ENCODE measurements at regions not wholly inside any gene's neighbourhood (a gene's known extent, or its start where the extent isn't known, plus 50 kb on each side); places are given as distances from the start of the nearest gene placed in this dataset.
"Not testable (repeated sequence)": the region's sequence is repeated elsewhere in the genome, so short reads cannot be mapped to it uniquely, and the experiment has no call there.

DNA sequence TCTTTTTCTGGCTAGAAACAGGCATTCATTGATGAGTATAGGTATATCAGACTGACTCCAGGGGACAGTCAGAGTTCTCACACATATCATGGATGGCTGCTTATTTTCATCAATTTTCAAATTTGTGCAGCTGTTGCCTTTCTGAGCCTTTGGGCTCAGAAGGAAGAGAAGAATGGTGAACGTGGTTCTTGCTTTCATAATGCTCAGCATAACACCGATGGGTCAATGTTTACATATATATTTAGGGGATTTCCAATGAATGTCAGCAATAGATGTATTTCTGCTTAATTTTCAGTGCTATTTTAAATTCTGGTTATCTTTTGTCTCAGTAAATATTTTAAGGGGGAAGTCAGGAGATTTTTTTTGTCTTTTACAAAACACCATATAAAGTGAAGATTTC lies 581.4 kb upstream of the DPPA4 start:
- DNase-seq, result no peak

DNA sequence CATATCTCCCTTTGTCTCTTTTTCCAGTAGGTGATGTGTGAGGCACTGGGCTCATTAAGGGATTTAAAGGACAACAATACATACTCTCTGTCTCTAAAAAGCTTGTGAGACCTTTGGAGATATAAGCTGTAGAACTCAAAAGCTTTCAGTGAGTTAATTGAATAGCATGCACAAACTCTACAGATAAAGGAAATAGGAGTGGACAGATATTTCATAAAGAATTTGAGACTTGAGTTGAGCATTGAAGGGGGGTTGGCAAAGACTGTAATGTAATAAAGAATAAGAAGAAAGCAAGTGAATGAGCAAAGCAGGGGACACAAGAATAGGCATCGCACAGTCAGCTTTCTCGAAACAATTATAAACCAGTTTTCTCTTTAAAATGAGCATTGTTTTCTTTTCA lies 583.4 kb upstream of the DPPA4 start:
- DNase-seq, result no peak

- DNase-seq, result no peak
Measured at GRCh38 chr3:109921509-109921908, 584.2 kb upstream of the DPPA4 start.

- no peak for DNase-seq
Measured at GRCh38 chr3:109922856-109923255, 585.5 kb upstream of the DPPA4 start.

DNA sequence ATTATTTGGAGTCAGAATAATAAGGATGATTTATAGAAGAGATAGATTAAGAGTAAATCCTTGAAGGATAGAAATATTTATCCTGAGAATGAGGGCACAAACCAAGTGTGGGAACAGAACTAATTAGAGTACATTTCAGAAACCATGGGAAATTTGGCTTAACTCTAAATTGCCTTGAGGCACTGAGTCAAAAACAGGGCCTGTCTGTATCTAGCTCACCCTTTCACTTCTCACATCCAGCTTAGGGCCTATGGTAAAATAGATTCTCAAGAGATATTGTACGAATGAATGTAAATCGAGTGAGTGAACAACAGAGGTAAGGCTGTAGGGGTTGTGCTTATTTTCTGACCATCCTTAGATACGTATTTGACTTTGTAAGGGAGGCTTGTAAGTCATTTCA lies 586.1 kb upstream of the DPPA4 start:
- DNase-seq, result no peak

- DNase-seq, result no peak
Measured at GRCh38 chr3:109924196-109924595, 586.9 kb upstream of the DPPA4 start.

DNA sequence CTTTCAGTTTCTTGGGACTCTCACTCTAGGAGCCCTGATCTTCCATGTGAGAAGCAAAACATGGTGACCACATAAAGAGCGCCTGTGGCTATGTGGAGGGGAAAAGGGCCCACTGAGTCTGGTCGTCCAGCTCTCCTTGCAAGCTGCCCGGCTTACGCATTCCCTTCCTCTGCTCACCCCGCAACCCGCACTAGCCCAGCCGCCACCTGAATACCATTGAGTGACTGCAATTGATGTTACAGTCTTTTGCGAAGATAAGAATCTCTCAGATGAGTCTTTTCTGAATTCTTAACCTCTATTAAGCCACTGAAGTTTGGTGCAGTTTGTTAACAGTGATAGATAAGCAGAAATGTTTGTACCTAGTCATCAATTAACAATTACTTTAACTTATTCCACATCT lies 589.0 kb upstream of the DPPA4 start:
- no peak for DNase-seq

GRCh38 chr3:109927161-109927560 lies 589.8 kb upstream of the DPPA4 start:
- no peak for DNase-seq

- DNase-seq, result no peak
Measured at GRCh38 chr3:109927726-109928125, 590.4 kb upstream of the DPPA4 start.

DNA sequence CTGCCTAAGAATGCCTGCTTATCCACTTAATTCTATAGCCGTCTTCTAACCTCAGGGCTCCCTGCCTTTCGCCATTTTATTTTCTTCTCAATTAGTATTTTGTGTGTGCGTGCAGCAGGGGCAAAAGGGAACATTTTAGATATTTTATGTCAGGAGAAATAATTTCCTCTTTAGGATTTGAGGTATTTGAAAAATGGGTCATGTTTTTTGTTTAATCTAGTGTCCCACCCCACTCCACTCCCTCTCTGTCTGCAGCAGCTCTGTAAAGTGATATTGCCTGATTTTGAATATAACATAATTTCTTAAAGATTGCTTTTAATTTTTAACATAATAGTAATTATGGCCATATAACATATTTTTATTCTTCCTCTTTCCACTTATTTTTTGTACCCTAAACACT lies 593.2 kb upstream of the DPPA4 start:
- no peak for DNase-seq

GRCh38 chr3:109933576-109933975 lies 596.2 kb upstream of the DPPA4 start:
- DNase-seq, result no peak

GRCh38 chr3:109939817-109940216 lies 602.5 kb upstream of the DPPA4 start:
- no peak for DNase-seq

GRCh38 chr3:109943181-109943580 lies 605.8 kb upstream of the DPPA4 start:
- no peak for DNase-seq

DNA sequence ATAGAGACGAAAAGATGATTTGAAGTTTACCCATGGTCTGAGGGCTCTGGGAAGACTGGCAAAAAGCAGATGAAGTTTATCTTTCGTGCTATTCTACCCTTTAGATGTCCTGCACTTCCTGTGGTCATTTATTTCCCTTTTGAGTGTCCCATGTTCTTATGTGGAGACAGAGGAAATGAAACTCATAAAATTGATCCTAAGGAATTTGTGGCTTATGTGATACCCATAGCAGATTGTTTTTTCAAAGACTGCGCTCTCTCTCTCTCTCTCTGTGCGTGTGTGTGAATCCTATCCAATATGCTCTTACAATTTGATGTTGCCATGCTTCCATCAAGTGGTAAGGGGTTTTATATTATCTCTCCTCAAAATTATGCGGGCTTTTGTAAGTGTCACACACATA lies 607.5 kb upstream of the DPPA4 start:
- no peak for DNase-seq

- DNase-seq, result no peak
Measured at GRCh38 chr3:109952924-109953323, 615.6 kb upstream of the DPPA4 start.

GRCh38 chr3:109963831-109964230 lies 626.5 kb upstream of the DPPA4 start:
- DNase-seq, result no peak

DNA sequence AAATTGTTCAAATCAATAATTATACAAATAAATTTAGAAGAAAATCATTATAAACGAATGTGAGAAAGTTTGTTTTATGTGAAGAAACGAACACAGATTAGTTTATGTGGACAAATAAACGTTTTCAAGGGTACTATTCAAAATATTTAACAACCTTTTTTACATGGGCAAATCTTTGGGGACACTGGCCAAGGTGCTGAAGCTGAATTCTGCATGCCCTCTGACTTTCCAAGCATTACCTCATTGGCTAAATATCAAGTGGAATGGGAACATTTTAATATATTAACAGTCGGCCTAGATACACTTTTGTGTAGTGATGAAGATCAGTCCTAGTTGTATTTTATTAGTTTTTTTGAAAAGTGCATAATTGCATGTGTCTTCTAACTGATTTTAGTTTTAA lies 636.4 kb upstream of the DPPA4 start:
- no peak for DNase-seq

GRCh38 chr3:109977897-109978296 lies 640.6 kb upstream of the DPPA4 start:
- DNase-seq, result no peak

DNA sequence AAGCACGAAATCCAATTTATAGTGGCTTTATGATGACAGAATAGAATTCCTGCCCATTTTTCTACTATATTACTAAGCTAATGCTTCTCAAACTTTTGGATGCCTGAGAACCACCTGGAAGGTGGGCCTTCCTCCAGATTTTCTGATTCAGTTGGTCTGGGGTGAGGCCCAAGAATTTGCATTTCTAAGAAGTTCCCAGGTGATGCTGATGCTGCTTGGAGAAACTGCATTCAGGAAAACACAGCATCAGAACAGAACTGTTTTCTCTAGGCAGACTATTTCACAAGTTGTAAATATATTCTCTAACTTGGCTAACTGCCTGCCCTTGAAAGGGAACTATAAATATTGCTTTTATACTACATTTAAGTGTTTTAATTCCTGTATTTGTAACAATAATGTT lies 644.9 kb upstream of the DPPA4 start:
- DNase-seq, result no peak

DNA sequence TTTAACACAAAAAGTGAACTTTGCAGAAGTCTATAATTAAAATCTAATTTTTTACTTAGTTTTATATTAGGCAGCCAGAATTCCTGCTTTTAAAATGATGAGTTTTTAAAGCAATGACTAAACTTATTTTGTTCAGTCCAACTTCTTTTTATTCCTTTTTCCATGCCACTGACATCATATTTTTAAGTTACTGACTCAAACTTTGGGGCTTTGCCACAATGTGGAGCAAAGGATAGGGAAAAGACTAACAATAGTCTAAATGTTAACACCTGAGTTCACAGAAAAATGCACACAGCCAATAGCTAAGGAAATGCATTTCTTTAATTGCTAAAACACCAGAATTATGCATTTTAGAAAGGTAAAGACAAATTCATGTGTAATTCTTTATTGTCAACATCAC lies 647.6 kb upstream of the DPPA4 start:
- DNase-seq, result no peak

- no peak for DNase-seq
Measured at GRCh38 chr3:109985943-109986555, 648.7 kb upstream of the DPPA4 start.

DNA sequence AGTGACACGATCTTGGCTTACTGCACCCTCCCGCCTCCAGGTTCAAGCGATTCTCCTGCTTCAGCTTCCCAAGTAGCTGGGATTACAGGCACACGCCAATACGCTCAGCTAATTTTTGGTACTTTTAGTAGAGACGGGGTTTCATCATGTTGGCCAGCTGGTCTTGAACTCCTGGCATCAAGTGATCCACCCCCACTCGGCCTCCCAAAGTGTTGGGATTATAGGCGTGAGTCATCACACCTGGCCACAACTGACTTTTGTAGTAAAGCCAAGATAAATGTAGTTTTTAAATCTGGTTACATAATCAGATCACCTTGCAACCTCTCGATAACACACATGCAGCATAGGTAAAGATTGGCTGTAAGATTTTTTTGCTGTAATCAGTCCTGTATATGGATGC lies 657.5 kb upstream of the DPPA4 start:
- DNase-seq, result no peak

- no peak for DNase-seq
Measured at GRCh38 chr3:109995377-109995776, 658.0 kb upstream of the DPPA4 start.

DNA sequence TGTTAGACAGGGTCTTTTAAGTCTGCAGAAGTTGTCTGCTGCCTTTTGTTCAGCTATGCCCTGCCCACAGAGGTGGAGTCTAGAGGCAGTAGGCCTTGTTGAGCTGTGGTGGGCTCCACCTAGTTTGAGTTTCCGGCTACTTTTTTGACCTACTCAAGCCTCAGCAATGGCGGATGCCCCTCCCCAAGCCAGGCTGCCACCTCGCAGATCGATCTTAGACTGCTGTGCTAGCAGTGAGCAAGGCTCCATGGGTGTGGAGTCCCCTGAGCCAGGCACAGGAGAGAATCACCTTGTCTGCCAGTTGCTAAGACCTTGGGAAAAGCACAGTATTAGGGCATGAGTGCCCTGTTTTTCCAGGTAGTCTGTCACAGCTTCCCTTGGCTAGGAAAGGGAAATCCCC lies 664.6 kb upstream of the DPPA4 start:
- not testable (repeated sequence) for DNase-seq

DNA sequence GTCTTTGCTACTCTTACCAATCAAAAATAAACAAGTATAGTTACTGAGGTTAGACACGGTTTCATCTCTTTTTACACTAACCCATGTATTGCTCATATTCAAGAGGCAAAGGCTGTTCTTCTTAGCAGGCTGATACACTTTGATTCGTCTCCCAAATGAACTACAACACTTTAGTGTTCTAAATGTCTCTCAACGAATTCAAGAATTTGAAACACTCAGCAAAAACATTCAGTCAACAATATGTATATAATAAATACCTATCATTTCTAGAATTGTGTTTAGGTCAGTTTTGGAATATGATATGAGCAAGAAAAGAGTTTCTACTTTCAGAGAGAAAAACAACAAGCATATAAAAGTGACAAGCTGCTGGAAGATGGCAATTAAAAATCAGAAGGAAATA lies 669.6 kb upstream of the DPPA4 start:
- DNase-seq, result no peak
